H1 (cell line): ENCODE measurements at regions not wholly inside any gene's neighbourhood (a gene's known extent, or its start where the extent isn't known, plus 50 kb on each side); places are given as distances from the start of the nearest gene placed in this dataset.

ENCODE experiments used
- ASH2L ChIP-seq: fragments of 200-600, 300-600 bp; sonication (generic); IDR thresholded peaks from one replicate; pipeline ENCODE4 v1.7.1; 2017; ENCODE audit warnings: low read length
- ATF2 ChIP-seq: IDR thresholded peaks from 2 replicates; pipeline ENCODE4 v1.6.1; 2012; ENCODE audit warnings: low read length, inconsistent platforms
- CHD1 ChIP-seq: IDR thresholded peaks from 2 replicates; pipeline ENCODE4 v1.6.1; 2012; ENCODE audit warnings: low read depth, low read length, improper control_type of control experiment
- CHD2 ChIP-seq: IDR thresholded peaks from 2 replicates; pipeline ENCODE4 v1.6.1; 2012; ENCODE audit warnings: low read length, improper control_type of control experiment
- EZH2 ChIP-seq: fragments of 200-600 bp; sonication (generic); IDR thresholded peaks from 2 replicates; pipeline ENCODE4 v1.7.1; 2012; ENCODE audit warnings: low read depth, mild to moderate bottlenecking, moderate library complexity, low read length, inconsistent platforms; ENCODE audit not compliant: severe bottlenecking
- KDM5A ChIP-seq: fragments of 200-600 bp; IDR thresholded peaks from 2 replicates; pipeline ENCODE4 v1.7.1; 2012; ENCODE audit warnings: mild to moderate bottlenecking, low read length, inconsistent platforms, mixed read lengths
- MAFK ChIP-seq: IDR thresholded peaks from 2 replicates; pipeline ENCODE4 v1.6.1; 2012; ENCODE audit warnings: low read depth, mild to moderate bottlenecking, improper control_type of control experiment, low read length
- TF ChIP-seq, protein P1 (sequence below), 3 experiments: IDR thresholded peaks; 1 replicate in 2 of 3; 2 replicates in 1 of 3; pipeline versions ENCODE4 v1.5.1 to v1.6.1; 2011; ENCODE audit warnings: low read length in 3 of 3, mild to moderate bottlenecking in 3 of 3, inconsistent platforms in 2 of 3, low read depth in 1 of 3, moderate library complexity in 1 of 3; ENCODE audit not compliant: insufficient read depth in 1 of 3; ENCODE audit errors: control extremely low read depth in 1 of 3

- no peak for TF ChIP-seq KDM5A
- no peak for TF ChIP-seq CHD2
- no peak for TF ChIP-seq CHD1
- TF ChIP-seq, protein P1, sequence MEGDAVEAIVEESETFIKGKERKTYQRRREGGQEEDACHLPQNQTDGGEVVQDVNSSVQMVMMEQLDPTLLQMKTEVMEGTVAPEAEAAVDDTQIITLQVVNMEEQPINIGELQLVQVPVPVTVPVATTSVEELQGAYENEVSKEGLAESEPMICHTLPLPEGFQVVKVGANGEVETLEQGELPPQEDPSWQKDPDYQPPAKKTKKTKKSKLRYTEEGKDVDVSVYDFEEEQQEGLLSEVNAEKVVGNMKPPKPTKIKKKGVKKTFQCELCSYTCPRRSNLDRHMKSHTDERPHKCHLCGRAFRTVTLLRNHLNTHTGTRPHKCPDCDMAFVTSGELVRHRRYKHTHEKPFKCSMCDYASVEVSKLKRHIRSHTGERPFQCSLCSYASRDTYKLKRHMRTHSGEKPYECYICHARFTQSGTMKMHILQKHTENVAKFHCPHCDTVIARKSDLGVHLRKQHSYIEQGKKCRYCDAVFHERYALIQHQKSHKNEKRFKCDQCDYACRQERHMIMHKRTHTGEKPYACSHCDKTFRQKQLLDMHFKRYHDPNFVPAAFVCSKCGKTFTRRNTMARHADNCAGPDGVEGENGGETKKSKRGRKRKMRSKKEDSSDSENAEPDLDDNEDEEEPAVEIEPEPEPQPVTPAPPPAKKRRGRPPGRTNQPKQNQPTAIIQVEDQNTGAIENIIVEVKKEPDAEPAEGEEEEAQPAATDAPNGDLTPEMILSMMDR (IDR thresholded peaks at IDR 0.05; ENCODE audit: control extremely low read depth in 1 of 3, insufficient read depth in 1 of 3, low read depth in 1 of 3, low read length in 3 of 3): no peak
- no peak for TF ChIP-seq ATF2
- no peak for TF ChIP-seq EZH2
- TF ChIP-seq ASH2L: no peak
- no peak for TF ChIP-seq MAFK
These were observed 530.8 kb upstream of the CLINT1 start for GRCh38 chr5:158389786-158390185.
